NCI-H82 (cell line): ENCODE measurements at regions not wholly inside any gene's neighbourhood (a gene's known extent, or its start where the extent isn't known, plus 50 kb on each side); places are given as distances from the start of the nearest gene placed in this dataset.

Experiments used
- DNase-seq: peaks from one replicate; lab custom pipeline; 2025; lab: John Stamatoyannopoulos, UW

GRCh38 chr13:105607016-105607415 lies 928.4 kb downstream of the EFNB2 start:
- no peak for DNase-seq

- no peak for DNase-seq
These were observed 932.3 kb downstream of the EFNB2 start for GRCh38 chr13:105602956-105603670.

GRCh38 chr13:105599477-105600037 lies 935.9 kb downstream of the EFNB2 start:
- DNase-seq = no peak

GRCh38 chr13:105598529-105598928 lies 936.9 kb downstream of the EFNB2 start:
- no peak for DNase-seq

GRCh38 chr13:105597573-105597972 lies 937.9 kb downstream of the EFNB2 start:
- DNase-seq = no peak

- DNase-seq = no peak
These were observed 940.0 kb downstream of the EFNB2 start for GRCh38 chr13:105595471-105595870.

GRCh38 chr13:105591277-105591676 lies 944.2 kb downstream of the EFNB2 start:
- no peak for DNase-seq

- no peak for DNase-seq
These were observed 947.7 kb downstream of the EFNB2 start for GRCh38 chr13:105587786-105588185.

- no peak for DNase-seq
These were observed 955.4 kb downstream of the EFNB2 start for GRCh38 chr13:105579821-105580710.

GRCh38 chr13:105573136-105573535 lies 962.3 kb downstream of the EFNB2 start:
- no peak for DNase-seq

- DNase-seq = no peak
These were observed 963.1 kb downstream of the EFNB2 start for GRCh38 chr13:105572401-105572800.

- no peak for DNase-seq
These were observed 965.6 kb downstream of the EFNB2 start for GRCh38 chr13:105569816-105570215.

GRCh38 chr13:105567951-105568525 lies 967.4 kb downstream of the EFNB2 start:
- DNase-seq = no peak

- DNase-seq = no peak
These were observed 970.2 kb downstream of the EFNB2 start for GRCh38 chr13:105565136-105565727.

- no peak for DNase-seq
These were observed 983.4 kb downstream of the EFNB2 start for GRCh38 chr13:105552078-105552477.

GRCh38 chr13:105547851-105548250 lies 987.6 kb downstream of the EFNB2 start:
- DNase-seq = no peak

- DNase-seq = no peak
These were observed 989.7 kb downstream of the EFNB2 start for GRCh38 chr13:105545811-105546210.

GRCh38 chr13:105543742-105544141 lies 991.7 kb downstream of the EFNB2 start:
- no peak for DNase-seq

- no peak for DNase-seq
These were observed 993.9 kb downstream of the EFNB2 start for GRCh38 chr13:105541565-105541964.

GRCh38 chr13:105538346-105538745 lies 997.1 kb downstream of the EFNB2 start:
- DNase-seq = no peak

GRCh38 chr13:105537113-105537512 lies 998.3 kb downstream of the EFNB2 start:
- DNase-seq = no peak

GRCh38 chr13:105530468-105530867 lies 1005.0 kb downstream of the EFNB2 start:
- no peak for DNase-seq
